ENCODE measurements at regions not wholly inside any gene's neighbourhood (a gene's known extent, or its start where the extent isn't known, plus 50 kb on each side); places are given as distances from the start of the nearest gene placed in this dataset.
"Not testable (repeated sequence)": the region's sequence is repeated elsewhere in the genome, so short reads cannot be mapped to it uniquely, and the experiment has no call there.

- not testable (repeated sequence) for DNase-seq; H3K27ac ChIP-seq (ENCODE audit: insufficient read length, low read depth, low read length); H2AK5ac ChIP-seq (ENCODE audit: insufficient read length, low read length); H3K4me3 Mint-ChIP-seq; H3K14ac ChIP-seq (ENCODE audit: insufficient read depth, low read length); H2BK120ac ChIP-seq (ENCODE audit: low read depth, low read length, poor library complexity, severe bottlenecking); H2AFZ ChIP-seq (ENCODE audit: low read length); H3K23me2 ChIP-seq (ENCODE audit: insufficient read length, low read depth, low read length, poor library complexity, severe bottlenecking); H3K4me2 ChIP-seq (ENCODE audit: insufficient read depth, insufficient read length, low read length); H3T11ph ChIP-seq (ENCODE audit: low read length); H4K8ac ChIP-seq (replicated peaks; ENCODE audit: insufficient read length, low read depth, low read length); H3K9ac ChIP-seq (ENCODE audit: extremely low read depth, insufficient read length, low read length); H2BK12ac ChIP-seq (ENCODE audit: insufficient read length, low read depth, low read length); H4K20me1 ChIP-seq (ENCODE audit: control insufficient read depth, insufficient read depth, insufficient read length); H3K79me2 ChIP-seq (ENCODE audit: insufficient read depth, low read length); H3K27me3 ChIP-seq (ENCODE audit: insufficient read depth, low read length); H3K4ac ChIP-seq (ENCODE audit: low read depth, low read length); H2BK5ac ChIP-seq (ENCODE audit: insufficient read length, low read length); H3K56ac ChIP-seq (ENCODE audit: insufficient read length, low read depth, low read length); H3K4me1 ChIP-seq (ENCODE audit: insufficient read depth, low read length); H3K9me3 ChIP-seq (ENCODE audit: control insufficient read depth, low read depth, low read length); H3K23ac ChIP-seq (ENCODE audit: insufficient read length, low read depth, low read length); H2BK20ac ChIP-seq (ENCODE audit: low read depth, low read length, poor library complexity, severe bottlenecking); H3K18ac ChIP-seq (ENCODE audit: insufficient read length, low read depth, low read length); H2BK15ac ChIP-seq (ENCODE audit: low read depth, low read length); H4K5ac ChIP-seq (ENCODE audit: insufficient read length, low read depth, low read length); H4K91ac ChIP-seq (ENCODE audit: insufficient read length, low read depth, low read length); H3K79me1 ChIP-seq (ENCODE audit: insufficient read depth, low read depth, low read length, poor library complexity, severe bottlenecking); H3K27ac Mint-ChIP-seq
- H3K4me1 Mint-ChIP-seq, result peaks cover 4 to 16% of the 10 kb centered on the region in 2 experiments; a peak in 2 of 4 replicates
- H3K9me3 Mint-ChIP-seq, result peaks cover 48 to 57% of the 10 kb centered on the region in 2 experiments
- peaks cover 16% of the 10 kb centered on the region for H3K27me3 Mint-ChIP-seq (ENCODE audit: low read depth)
- peaks cover 33 to 52% (median 37%) of the 10 kb centered on the region in 3 experiments for H3K36me3 Mint-ChIP-seq (ENCODE audit: insufficient read depth in 1 of 3, low read depth in 3 of 3)
- WGBS (ENCODE audit: extremely low coverage, insufficient read length, low lambda C conversion rate), result no CpG with 5 or more reads among the region's 5 CpGs
These were observed 778.6 kb downstream of the UQCRFS1 start for GRCh38 chr19:28434365-28434764.

DNA sequence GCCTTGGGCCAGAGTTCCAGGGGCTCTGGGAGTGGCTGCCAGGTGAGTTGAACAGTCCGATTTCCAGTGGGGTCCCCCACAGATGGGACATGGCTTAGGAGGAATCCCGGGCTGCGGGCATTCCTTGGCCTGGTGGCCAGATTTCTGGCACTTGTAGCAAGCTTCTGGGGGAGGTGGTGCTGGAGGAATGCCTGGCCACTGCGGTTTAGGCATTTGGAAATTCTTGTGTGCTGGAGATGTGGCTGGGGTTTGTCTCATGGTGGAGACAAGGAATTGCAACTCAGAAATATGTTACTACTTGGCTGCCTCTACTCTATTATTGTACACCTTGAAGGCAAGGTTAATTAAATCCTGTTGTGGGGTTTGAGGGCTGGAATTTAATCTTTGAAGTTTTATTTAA is 779.8 kb downstream of the UQCRFS1 start:
- not testable (repeated sequence) for H3K18ac ChIP-seq (ENCODE audit: insufficient read length, low read depth, low read length)
- H3K9me3 Mint-ChIP-seq, result peaks cover 48 to 57% of the 10 kb centered on the region in 2 experiments

More for the DNA sequence above, 779.8 kb downstream of the UQCRFS1 start:
- H3K27ac Mint-ChIP-seq; H4K91ac ChIP-seq (ENCODE audit: insufficient read length, low read depth, low read length); H3K27me3 ChIP-seq (ENCODE audit: insufficient read depth, low read length); H3K4me1 ChIP-seq (ENCODE audit: insufficient read depth, low read length); H3K56ac ChIP-seq (ENCODE audit: insufficient read length, low read depth, low read length); H2BK15ac ChIP-seq (ENCODE audit: low read depth, low read length); H3K4ac ChIP-seq (ENCODE audit: low read depth, low read length); H2AFZ ChIP-seq (ENCODE audit: low read length); DNase-seq; H2AK5ac ChIP-seq (ENCODE audit: insufficient read length, low read length); H3K79me2 ChIP-seq (ENCODE audit: insufficient read depth, low read length); H3K9ac ChIP-seq (ENCODE audit: extremely low read depth, insufficient read length, low read length); H4K5ac ChIP-seq (ENCODE audit: insufficient read length, low read depth, low read length); H3T11ph ChIP-seq (ENCODE audit: low read length); H2BK5ac ChIP-seq (ENCODE audit: insufficient read length, low read length); H3K23me2 ChIP-seq (ENCODE audit: insufficient read length, low read depth, low read length, poor library complexity, severe bottlenecking); H2BK12ac ChIP-seq (ENCODE audit: insufficient read length, low read depth, low read length); H3K4me2 ChIP-seq (ENCODE audit: insufficient read depth, insufficient read length, low read length); H3K9me3 ChIP-seq (ENCODE audit: control insufficient read depth, low read depth, low read length); H4K20me1 ChIP-seq (ENCODE audit: control insufficient read depth, insufficient read depth, insufficient read length); H2BK20ac ChIP-seq (ENCODE audit: low read depth, low read length, poor library complexity, severe bottlenecking); H3K23ac ChIP-seq (ENCODE audit: insufficient read length, low read depth, low read length); H3K14ac ChIP-seq (ENCODE audit: insufficient read depth, low read length); H3K79me1 ChIP-seq (ENCODE audit: insufficient read depth, low read depth, low read length, poor library complexity, severe bottlenecking); H2BK120ac ChIP-seq (ENCODE audit: low read depth, low read length, poor library complexity, severe bottlenecking); H3K4me3 Mint-ChIP-seq; H3K27ac ChIP-seq (ENCODE audit: insufficient read length, low read depth, low read length); H4K8ac ChIP-seq (replicated peaks; ENCODE audit: insufficient read length, low read depth, low read length): not testable (repeated sequence)
- peaks cover 17% of the 10 kb centered on the region for H3K27me3 Mint-ChIP-seq (ENCODE audit: low read depth)
- WGBS (ENCODE audit: extremely low coverage, insufficient read length, low lambda C conversion rate), result no CpG with 5 or more reads among the region's 4 CpGs
- peaks cover 4 to 13% of the 10 kb centered on the region in 2 experiments; a peak in 2 of 4 replicates for H3K4me1 Mint-ChIP-seq
- peaks cover 35 to 52% (median 37%) of the 10 kb centered on the region in 3 experiments for H3K36me3 Mint-ChIP-seq (ENCODE audit: insufficient read depth in 1 of 3, low read depth in 3 of 3)
